ENCODE measurements at regions not wholly inside any gene's neighbourhood (a gene's known extent, or its start where the extent isn't known, plus 50 kb on each side); places are given as distances from the start of the nearest gene placed in this dataset.
"Not testable (repeated sequence)": the region's sequence is repeated elsewhere in the genome, so short reads cannot be mapped to it uniquely, and the experiment has no call there.

GRCh38 chr18:1425679-1426078, 521.0 kb downstream of the ADCYAP1 start:
- TF ChIP-seq CTCF (IDR thresholded peaks at IDR 0.05; ENCODE audit: low read depth, low read length) (no peak), POLR2A (IDR thresholded peaks at IDR 0.05; ENCODE audit: extremely low read depth, insufficient read length) (no peak), MAX (IDR thresholded peaks at IDR 0.05; ENCODE audit: low read depth, low read length) (no peak), MYC (IDR thresholded peaks at IDR 0.05; ENCODE audit: low read depth, low read length) (no peak)
- DNase-seq (ENCODE audit: low read depth): no peak
- H3K4me3 ChIP-seq (ENCODE audit: low read depth, low read length): no peak overlapping the region

GRCh38 chr18:1435487-1435886, 530.8 kb downstream of the ADCYAP1 start:
- DNase-seq (ENCODE audit: low read depth): no peak
- no peak for TF ChIP-seq MAX (IDR thresholded peaks at IDR 0.05; ENCODE audit: low read depth, low read length)
- no peak for TF ChIP-seq CTCF (IDR thresholded peaks at IDR 0.05; ENCODE audit: low read depth, low read length)
- no peak for TF ChIP-seq POLR2A (IDR thresholded peaks at IDR 0.05; ENCODE audit: extremely low read depth, insufficient read length)
- TF ChIP-seq MYC (IDR thresholded peaks at IDR 0.05; ENCODE audit: low read depth, low read length): no peak
- no peak overlapping the region for H3K4me3 ChIP-seq (ENCODE audit: low read depth, low read length)

- TF ChIP-seq MYC (IDR thresholded peaks at IDR 0.05; ENCODE audit: low read depth, low read length) (no peak), POLR2A (IDR thresholded peaks at IDR 0.05; ENCODE audit: extremely low read depth, insufficient read length) (no peak), MAX (IDR thresholded peaks at IDR 0.05; ENCODE audit: low read depth, low read length) (no peak), CTCF (IDR thresholded peaks at IDR 0.05; ENCODE audit: low read depth, low read length) (no peak)
- DNase-seq (ENCODE audit: low read depth): no peak
- no peak overlapping the region for H3K4me3 ChIP-seq (ENCODE audit: low read depth, low read length)
Measured at GRCh38 chr18:1436199-1436598, 531.5 kb downstream of the ADCYAP1 start.

- TF ChIP-seq POLR2A (IDR thresholded peaks at IDR 0.05; ENCODE audit: extremely low read depth, insufficient read length): no peak
- no peak for TF ChIP-seq MYC (IDR thresholded peaks at IDR 0.05; ENCODE audit: low read depth, low read length)
- no peak for TF ChIP-seq CTCF (IDR thresholded peaks at IDR 0.05; ENCODE audit: low read depth, low read length)
- no peak for TF ChIP-seq MAX (IDR thresholded peaks at IDR 0.05; ENCODE audit: low read depth, low read length)
- no peak overlapping the region for H3K4me3 ChIP-seq (ENCODE audit: low read depth, low read length)
- DNase-seq (ENCODE audit: low read depth): no peak
Measured at GRCh38 chr18:1438458-1438910, 533.8 kb downstream of the ADCYAP1 start.

GRCh38 chr18:1438967-1439366, 534.3 kb downstream of the ADCYAP1 start:
- no peak overlapping the region for H3K4me3 ChIP-seq (ENCODE audit: low read depth, low read length)
- no peak for TF ChIP-seq POLR2A (IDR thresholded peaks at IDR 0.05; ENCODE audit: extremely low read depth, insufficient read length)
- TF ChIP-seq MYC (IDR thresholded peaks at IDR 0.05; ENCODE audit: low read depth, low read length): no peak
- TF ChIP-seq MAX (IDR thresholded peaks at IDR 0.05; ENCODE audit: low read depth, low read length): no peak
- no peak for TF ChIP-seq CTCF (IDR thresholded peaks at IDR 0.05; ENCODE audit: low read depth, low read length)
- DNase-seq (ENCODE audit: low read depth): no peak

- not testable (repeated sequence) for DNase-seq (ENCODE audit: low read depth); H3K4me3 ChIP-seq (ENCODE audit: low read depth, low read length)
Measured at GRCh38 chr18:1444062-1444461, 539.4 kb downstream of the ADCYAP1 start.
